ENCODE measurements at regions not wholly inside any gene's neighbourhood (a gene's known extent, or its start where the extent isn't known, plus 50 kb on each side); places are given as distances from the start of the nearest gene placed in this dataset.

GRCh38 chr5:3059488-3059887 is 308.0 kb upstream of the IRX2 start:
- TF ChIP-seq CTCF (IDR thresholded peaks at IDR 0.05; ENCODE audit: insufficient read depth, missing control alignments): no peak
- FAIRE-seq (no peak), DNase-seq (ENCODE audit: insufficient read length, low spot score) (no peak)

GRCh38 chr5:3058942-3059341 is 307.5 kb upstream of the IRX2 start:
- DNase-seq (ENCODE audit: insufficient read length, low spot score) (no peak), FAIRE-seq (no peak)
- no peak for TF ChIP-seq CTCF (IDR thresholded peaks at IDR 0.05; ENCODE audit: insufficient read depth, missing control alignments)

DNA sequence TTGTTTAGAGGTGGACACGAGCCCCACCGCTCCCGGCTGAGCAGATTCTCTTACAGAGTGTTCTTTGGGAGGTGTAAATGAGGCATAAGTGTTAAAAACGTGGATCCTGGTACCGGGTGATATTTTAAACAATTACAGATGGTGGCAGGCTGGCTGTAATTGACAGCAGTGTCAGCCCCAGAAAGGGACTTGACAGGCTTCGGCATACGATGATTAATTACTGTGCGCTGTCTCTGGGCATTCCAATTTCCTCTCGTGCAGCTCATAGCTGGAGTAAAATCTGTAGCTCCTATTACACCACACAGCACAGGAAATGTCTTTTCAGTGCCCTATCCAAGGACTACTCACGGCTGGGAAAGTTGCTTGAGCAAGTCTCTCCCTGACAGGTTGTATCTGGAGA is 305.4 kb upstream of the IRX2 start:
- no peak for FAIRE-seq
- TF ChIP-seq CTCF (IDR thresholded peaks at IDR 0.05; ENCODE audit: insufficient read depth, missing control alignments): no peak

DNA sequence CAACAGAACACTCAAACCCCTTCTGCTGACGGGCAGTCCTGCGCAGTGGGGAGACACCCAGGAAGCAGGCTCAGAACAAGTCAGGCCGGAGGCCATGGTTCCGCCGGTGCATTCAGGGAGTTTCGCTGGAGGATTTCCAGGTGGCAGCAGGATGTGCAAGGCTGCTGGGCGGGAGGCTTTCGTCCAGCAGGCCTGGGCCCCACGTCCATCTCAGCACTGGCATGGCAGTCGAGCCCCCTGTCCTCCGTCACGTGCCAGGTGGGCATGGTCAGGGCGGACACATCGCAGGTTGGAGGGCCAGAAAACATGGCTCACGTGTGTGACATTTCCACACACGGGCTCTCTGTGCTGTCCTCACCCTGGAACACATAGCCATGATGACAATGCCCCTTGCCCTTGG is 299.9 kb upstream of the IRX2 start:
- FAIRE-seq: no peak

More for the DNA sequence above, 305.4 kb upstream of the IRX2 start:
- no peak for DNase-seq (ENCODE audit: insufficient read length, low spot score)

DNA sequence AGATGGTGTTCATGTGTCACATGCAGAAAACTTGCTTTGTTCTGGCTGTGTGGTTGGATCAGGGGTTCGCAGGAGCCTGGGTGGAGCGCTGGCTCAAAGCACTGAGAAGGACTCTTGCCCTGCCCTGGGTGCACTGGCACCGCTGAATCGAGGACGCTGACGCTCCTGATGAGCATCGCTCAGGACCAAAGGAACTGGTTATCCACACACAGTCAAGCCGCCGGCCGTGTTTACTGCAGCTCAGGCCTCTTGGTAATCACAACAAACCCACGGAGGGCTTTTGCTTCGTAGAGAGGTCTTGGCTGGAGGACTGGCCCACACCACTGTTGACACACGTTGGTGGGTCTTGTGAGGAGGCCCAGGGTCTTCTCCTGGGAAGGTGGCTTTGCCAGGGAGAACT is 299.4 kb upstream of the IRX2 start:
- FAIRE-seq (no peak), DNase-seq (ENCODE audit: insufficient read length, low spot score) (no peak)
- no peak for TF ChIP-seq CTCF (IDR thresholded peaks at IDR 0.05; ENCODE audit: insufficient read depth, missing control alignments)

More for the DNA sequence above, 299.9 kb upstream of the IRX2 start:
- no peak for TF ChIP-seq CTCF (IDR thresholded peaks at IDR 0.05; ENCODE audit: insufficient read depth, missing control alignments)
- no peak for DNase-seq (ENCODE audit: insufficient read length, low spot score)

GRCh38 chr5:3049261-3049660 is 297.8 kb upstream of the IRX2 start:
- DNase-seq (ENCODE audit: insufficient read length, low spot score): no peak
- no peak for TF ChIP-seq CTCF (IDR thresholded peaks at IDR 0.05; ENCODE audit: insufficient read depth, missing control alignments)
- FAIRE-seq: no peak

GRCh38 chr5:3047212-3047774 is 295.8 kb upstream of the IRX2 start:
- FAIRE-seq: no peak
- DNase-seq (ENCODE audit: insufficient read length, low spot score): no peak
- no peak for TF ChIP-seq CTCF (IDR thresholded peaks at IDR 0.05; ENCODE audit: insufficient read depth, missing control alignments)
